K562 (cell line): ENCODE measurements at regions not wholly inside any gene's neighbourhood (a gene's known extent, or its start where the extent isn't known, plus 50 kb on each side); places are given as distances from the start of the nearest gene placed in this dataset.
A peak's percentile ranks its signal among the peaks of the same experiment; 100 is the strongest.

Source experiments
- ARID2 ChIP-seq: fragments of 450-650 bp; IDR thresholded peaks from 2 replicates; pipeline ENCODE4 v1.6.1; 2017; ENCODE audit warnings: antibody characterized with exemption, mild to moderate bottlenecking
- EP300 ChIP-seq: IDR thresholded peaks from 2 replicates; pipeline ENCODE4 v1.6.1; 2012; ENCODE audit warnings: low read length, improper control_type of control experiment
- GATAD2B ChIP-seq: fragments of 450-650 bp; IDR thresholded peaks from 2 replicates; pipeline ENCODE4 v1.6.1; 2017; ENCODE audit warnings: mild to moderate bottlenecking, borderline replicate concordance
- MCM2 ChIP-seq: fragments of 450-650 bp; IDR thresholded peaks from 2 replicates; pipeline ENCODE4 v1.6.1; 2017; ENCODE audit warnings: low read depth, mild to moderate bottlenecking
- MECOM ChIP-seq: fragments of 250-450 bp; sonication (Bioruptor Pico); IDR thresholded peaks from 2 replicates; pipeline ENCODE4 v1.8.0; 2022; ENCODE audit warnings: inconsistent platforms
- PCBP2 ChIP-seq: fragments of 200-400 bp; formaldehyde crosslinking; IDR thresholded peaks from 2 replicates; pipeline ENCODE4 v1.6.1; 2018; ENCODE audit warnings: low read length, low read depth, mild to moderate bottlenecking, moderate library complexity; ENCODE audit not compliant: poor library complexity, severe bottlenecking
- POLR2AphosphoS5 ChIP-seq: IDR thresholded peaks from 2 replicates; pipeline ENCODE4 v1.6.1; 2011; ENCODE audit warnings: mild to moderate bottlenecking, low read depth, low read length, moderate library complexity; ENCODE audit not compliant: control insufficient read depth, insufficient read depth
- ZEB2 ChIP-seq: fragments of 450-650 bp; IDR thresholded peaks from 2 replicates; pipeline ENCODE4 v1.6.1; 2016
- ZNF12 ChIP-seq: sonication (generic); formaldehyde crosslinking; IDR thresholded peaks from 2 replicates; pipeline ENCODE4 v1.4.0; 2020; ENCODE audit warnings: mild to moderate bottlenecking, missing genetic modification reagents
- ZNF561 ChIP-seq: fragments of 450-650 bp; formaldehyde crosslinking; conservative IDR thresholded peaks from 2 replicates; pipeline ENCODE4 v1.4.0; 2020; ENCODE audit warnings: mild to moderate bottlenecking, moderate library complexity
- TF ChIP-seq, protein P1 (sequence below): sonication (generic); formaldehyde crosslinking; IDR thresholded peaks from 2 replicates; pipeline ENCODE4 v1.8.0; 2023; ENCODE audit warnings: mild to moderate bottlenecking, missing genetic modification reagents
- TF ChIP-seq, protein P2 (sequence below): fragments of 250-450 bp; sonication (Bioruptor Pico); IDR thresholded peaks from 2 replicates; pipeline ENCODE4 v1.4.0; 2020; ENCODE audit warnings: mild to moderate bottlenecking, moderate library complexity
- TF ChIP-seq, protein P3 (sequence below): fragments of 250-450 bp; sonication (Bioruptor Pico); IDR thresholded peaks from 2 replicates; pipeline ENCODE4 v1.9.0; 2021; ENCODE audit warnings: mild to moderate bottlenecking, inconsistent platforms
- TF ChIP-seq, protein P4 (sequence below): fragments of 200-800 bp; sonication (Bioruptor generic); IDR thresholded peaks from 2 replicates; pipeline ENCODE4 v1.6.1; 2017; ENCODE audit warnings: missing genetic modification characterization, missing compliant biosample characterization
- TF ChIP-seq, protein P5 (sequence below): fragments of 450-650 bp; IDR thresholded peaks from one replicate; pipeline ENCODE4 v1.6.1; 2018; ENCODE audit warnings: mild to moderate bottlenecking, moderate library complexity; ENCODE audit not compliant: partially characterized antibody

DNA sequence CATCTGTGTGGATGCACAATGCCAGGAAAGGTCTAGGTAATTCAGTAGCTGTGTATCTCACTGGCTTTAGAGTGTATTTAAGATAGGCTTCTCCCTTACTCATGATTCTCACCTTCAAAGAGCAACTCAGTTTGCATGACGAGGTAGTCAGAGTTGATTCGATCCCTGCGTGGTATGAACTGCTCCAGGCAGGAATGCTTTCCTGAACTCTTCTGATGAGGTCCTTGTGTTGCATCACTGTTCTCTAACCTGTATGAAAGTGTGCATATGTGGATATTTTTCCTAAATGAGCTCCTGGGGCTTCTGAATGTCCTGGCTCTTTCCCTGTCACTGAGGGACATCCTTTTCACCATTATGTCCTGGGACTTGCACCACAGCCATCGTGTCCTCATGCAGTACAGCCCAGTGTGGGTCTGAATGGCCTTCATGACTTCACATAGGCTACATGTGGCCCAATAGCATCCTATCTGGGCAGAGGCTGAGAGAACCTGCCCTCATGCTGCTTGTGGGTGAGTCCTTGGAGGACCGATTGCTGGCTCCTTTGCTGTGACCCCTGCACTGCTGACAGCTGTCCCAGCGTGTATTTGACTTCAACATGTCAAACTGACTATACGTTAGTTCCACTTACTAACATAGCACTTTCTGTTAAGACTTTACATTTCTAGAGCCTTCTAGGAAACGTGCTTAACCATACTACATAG, 65.3 kb upstream of the WDR1 start (continued):
- TF ChIP-seq, protein P1, sequence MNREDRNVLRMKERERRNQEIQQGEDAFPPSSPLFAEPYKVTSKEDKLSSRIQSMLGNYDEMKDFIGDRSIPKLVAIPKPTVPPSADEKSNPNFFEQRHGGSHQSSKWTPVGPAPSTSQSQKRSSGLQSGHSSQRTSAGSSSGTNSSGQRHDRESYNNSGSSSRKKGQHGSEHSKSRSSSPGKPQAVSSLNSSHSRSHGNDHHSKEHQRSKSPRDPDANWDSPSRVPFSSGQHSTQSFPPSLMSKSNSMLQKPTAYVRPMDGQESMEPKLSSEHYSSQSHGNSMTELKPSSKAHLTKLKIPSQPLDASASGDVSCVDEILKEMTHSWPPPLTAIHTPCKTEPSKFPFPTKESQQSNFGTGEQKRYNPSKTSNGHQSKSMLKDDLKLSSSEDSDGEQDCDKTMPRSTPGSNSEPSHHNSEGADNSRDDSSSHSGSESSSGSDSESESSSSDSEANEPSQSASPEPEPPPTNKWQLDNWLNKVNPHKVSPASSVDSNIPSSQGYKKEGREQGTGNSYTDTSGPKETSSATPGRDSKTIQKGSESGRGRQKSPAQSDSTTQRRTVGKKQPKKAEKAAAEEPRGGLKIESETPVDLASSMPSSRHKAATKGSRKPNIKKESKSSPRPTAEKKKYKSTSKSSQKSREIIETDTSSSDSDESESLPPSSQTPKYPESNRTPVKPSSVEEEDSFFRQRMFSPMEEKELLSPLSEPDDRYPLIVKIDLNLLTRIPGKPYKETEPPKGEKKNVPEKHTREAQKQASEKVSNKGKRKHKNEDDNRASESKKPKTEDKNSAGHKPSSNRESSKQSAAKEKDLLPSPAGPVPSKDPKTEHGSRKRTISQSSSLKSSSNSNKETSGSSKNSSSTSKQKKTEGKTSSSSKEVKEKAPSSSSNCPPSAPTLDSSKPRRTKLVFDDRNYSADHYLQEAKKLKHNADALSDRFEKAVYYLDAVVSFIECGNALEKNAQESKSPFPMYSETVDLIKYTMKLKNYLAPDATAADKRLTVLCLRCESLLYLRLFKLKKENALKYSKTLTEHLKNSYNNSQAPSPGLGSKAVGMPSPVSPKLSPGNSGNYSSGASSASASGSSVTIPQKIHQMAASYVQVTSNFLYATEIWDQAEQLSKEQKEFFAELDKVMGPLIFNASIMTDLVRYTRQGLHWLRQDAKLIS = no peak
- TF ChIP-seq MCM2 = no peak
- TF ChIP-seq, protein P2, sequence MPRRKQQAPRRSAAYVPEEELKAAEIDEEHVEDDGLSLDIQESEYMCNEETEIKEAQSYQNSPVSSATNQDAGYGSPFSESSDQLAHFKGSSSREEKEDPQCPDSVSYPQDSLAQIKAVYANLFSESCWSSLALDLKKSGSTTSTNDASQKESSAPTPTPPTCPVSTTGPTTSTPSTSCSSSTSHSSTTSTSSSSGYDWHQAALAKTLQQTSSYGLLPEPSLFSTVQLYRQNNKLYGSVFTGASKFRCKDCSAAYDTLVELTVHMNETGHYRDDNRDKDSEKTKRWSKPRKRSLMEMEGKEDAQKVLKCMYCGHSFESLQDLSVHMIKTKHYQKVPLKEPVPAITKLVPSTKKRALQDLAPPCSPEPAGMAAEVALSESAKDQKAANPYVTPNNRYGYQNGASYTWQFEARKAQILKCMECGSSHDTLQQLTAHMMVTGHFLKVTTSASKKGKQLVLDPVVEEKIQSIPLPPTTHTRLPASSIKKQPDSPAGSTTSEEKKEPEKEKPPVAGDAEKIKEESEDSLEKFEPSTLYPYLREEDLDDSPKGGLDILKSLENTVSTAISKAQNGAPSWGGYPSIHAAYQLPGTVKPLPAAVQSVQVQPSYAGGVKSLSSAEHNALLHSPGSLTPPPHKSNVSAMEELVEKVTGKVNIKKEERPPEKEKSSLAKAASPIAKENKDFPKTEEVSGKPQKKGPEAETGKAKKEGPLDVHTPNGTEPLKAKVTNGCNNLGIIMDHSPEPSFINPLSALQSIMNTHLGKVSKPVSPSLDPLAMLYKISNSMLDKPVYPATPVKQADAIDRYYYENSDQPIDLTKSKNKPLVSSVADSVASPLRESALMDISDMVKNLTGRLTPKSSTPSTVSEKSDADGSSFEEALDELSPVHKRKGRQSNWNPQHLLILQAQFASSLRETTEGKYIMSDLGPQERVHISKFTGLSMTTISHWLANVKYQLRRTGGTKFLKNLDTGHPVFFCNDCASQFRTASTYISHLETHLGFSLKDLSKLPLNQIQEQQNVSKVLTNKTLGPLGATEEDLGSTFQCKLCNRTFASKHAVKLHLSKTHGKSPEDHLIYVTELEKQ (CRISPR knock-in tag) = peak; percentile 60; the same call in 1 of the 2 replicates
- no peak for TF ChIP-seq MECOM (CRISPR knock-in tag)
- no peak for TF ChIP-seq EP300
- TF ChIP-seq, protein P3, sequence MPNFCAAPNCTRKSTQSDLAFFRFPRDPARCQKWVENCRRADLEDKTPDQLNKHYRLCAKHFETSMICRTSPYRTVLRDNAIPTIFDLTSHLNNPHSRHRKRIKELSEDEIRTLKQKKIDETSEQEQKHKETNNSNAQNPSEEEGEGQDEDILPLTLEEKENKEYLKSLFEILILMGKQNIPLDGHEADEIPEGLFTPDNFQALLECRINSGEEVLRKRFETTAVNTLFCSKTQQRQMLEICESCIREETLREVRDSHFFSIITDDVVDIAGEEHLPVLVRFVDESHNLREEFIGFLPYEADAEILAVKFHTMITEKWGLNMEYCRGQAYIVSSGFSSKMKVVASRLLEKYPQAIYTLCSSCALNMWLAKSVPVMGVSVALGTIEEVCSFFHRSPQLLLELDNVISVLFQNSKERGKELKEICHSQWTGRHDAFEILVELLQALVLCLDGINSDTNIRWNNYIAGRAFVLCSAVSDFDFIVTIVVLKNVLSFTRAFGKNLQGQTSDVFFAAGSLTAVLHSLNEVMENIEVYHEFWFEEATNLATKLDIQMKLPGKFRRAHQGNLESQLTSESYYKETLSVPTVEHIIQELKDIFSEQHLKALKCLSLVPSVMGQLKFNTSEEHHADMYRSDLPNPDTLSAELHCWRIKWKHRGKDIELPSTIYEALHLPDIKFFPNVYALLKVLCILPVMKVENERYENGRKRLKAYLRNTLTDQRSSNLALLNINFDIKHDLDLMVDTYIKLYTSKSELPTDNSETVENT (CRISPR knock-in tag) = no peak
- TF ChIP-seq ZNF12 (CRISPR knock-in tag) = no peak
- TF ChIP-seq POLR2AphosphoS5 = no peak
- TF ChIP-seq PCBP2 = no peak
- TF ChIP-seq, protein P4, sequence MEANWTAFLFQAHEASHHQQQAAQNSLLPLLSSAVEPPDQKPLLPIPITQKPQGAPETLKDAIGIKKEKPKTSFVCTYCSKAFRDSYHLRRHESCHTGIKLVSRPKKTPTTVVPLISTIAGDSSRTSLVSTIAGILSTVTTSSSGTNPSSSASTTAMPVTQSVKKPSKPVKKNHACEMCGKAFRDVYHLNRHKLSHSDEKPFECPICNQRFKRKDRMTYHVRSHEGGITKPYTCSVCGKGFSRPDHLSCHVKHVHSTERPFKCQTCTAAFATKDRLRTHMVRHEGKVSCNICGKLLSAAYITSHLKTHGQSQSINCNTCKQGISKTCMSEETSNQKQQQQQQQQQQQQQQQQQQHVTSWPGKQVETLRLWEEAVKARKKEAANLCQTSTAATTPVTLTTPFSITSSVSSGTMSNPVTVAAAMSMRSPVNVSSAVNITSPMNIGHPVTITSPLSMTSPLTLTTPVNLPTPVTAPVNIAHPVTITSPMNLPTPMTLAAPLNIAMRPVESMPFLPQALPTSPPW (CRISPR knock-in tag) = no peak
- no peak for TF ChIP-seq ARID2
- TF ChIP-seq, protein P5, sequence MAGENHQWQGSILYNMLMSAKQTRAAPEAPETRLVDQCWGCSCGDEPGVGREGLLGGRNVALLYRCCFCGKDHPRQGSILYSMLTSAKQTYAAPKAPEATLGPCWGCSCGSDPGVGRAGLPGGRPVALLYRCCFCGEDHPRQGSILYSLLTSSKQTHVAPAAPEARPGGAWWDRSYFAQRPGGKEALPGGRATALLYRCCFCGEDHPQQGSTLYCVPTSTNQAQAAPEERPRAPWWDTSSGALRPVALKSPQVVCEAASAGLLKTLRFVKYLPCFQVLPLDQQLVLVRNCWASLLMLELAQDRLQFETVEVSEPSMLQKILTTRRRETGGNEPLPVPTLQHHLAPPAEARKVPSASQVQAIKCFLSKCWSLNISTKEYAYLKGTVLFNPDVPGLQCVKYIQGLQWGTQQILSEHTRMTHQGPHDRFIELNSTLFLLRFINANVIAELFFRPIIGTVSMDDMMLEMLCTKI = no peak
- TF ChIP-seq ZEB2 = no peak
- no peak for TF ChIP-seq GATAD2B
- no peak for TF ChIP-seq ZNF561 (CRISPR knock-in tag)
